ENCODE measurements at regions not wholly inside any gene's neighbourhood (a gene's known extent, or its start where the extent isn't known, plus 50 kb on each side); places are given as distances from the start of the nearest gene placed in this dataset.

- TF ChIP-seq ZBTB40 (IDR thresholded peaks at IDR 0.05; ENCODE audit: borderline replicate concordance) = no peak
- no peak for TF ChIP-seq BACH1 (IDR thresholded peaks at IDR 0.05; ENCODE audit: borderline replicate concordance)
- TF ChIP-seq RELA (IDR thresholded peaks at IDR 0.05; ENCODE audit: borderline replicate concordance, partially characterized antibody) = no peak
Observed at GRCh38 chr2:120787111-120787821, 51.6 kb downstream of the GLI2 start (continued).

- in situ Hi-C loops (cut with MboI) = no loop called here
- no peak for TF ChIP-seq ASH2L (IDR thresholded peaks at IDR 0.05; ENCODE audit: borderline replicate concordance, low read depth)
- TF ChIP-seq E2F8 (IDR thresholded peaks at IDR 0.05; ENCODE audit: low read depth, partially characterized antibody) = no peak
- no peak for TF ChIP-seq ETV6 (conservative IDR thresholded peaks at IDR 0.05 in 1 of 2, IDR thresholded peaks at IDR 0.05 in 1 of 2; ENCODE audit: borderline replicate concordance in 1 of 2, low read depth in 1 of 2)
- TF ChIP-seq EP300 (IDR thresholded peaks at IDR 0.05; ENCODE audit: borderline replicate concordance in 1 of 2, control insufficient read depth in 1 of 2, low read depth in 2 of 2, low read length in 2 of 2) = no peak
- no peak for TF ChIP-seq FOS (IDR thresholded peaks at IDR 0.05; ENCODE audit: borderline replicate concordance, extremely low read depth, insufficient read length)
- TF ChIP-seq CTCF (IDR thresholded peaks at IDR 0.05 in 2 of 3, conservative IDR thresholded peaks at IDR 0.05 in 1 of 3; ENCODE audit: control insufficient read depth in 2 of 3, extremely low read depth in 1 of 3, insufficient read depth in 1 of 3, low read depth in 3 of 3, low read length in 3 of 3) = no peak
- TF ChIP-seq RFX5 (IDR thresholded peaks at IDR 0.05; ENCODE audit: low read depth, low read length) = no peak
Observed at GRCh38 chr2:120787822-120788700, 52.4 kb downstream of the GLI2 start.

More at GRCh38 chr2:120787822-120788700, 52.4 kb downstream of the GLI2 start:
- ChIA-PET CTCF (no interaction called here), SMC1A (ENCODE audit: uncharacterized antibody, unreplicated experiment) (no interaction called here), RAD21 (ENCODE audit: unreplicated experiment) (no interaction called here), POLR2A (no interaction called here)
- Histone ChIP-seq H3K9me3 (replicated peaks; ENCODE audit: control insufficient read depth, insufficient read depth, low read length) (no peaks in the 10 kb centered on the region), H4K20me1 (ENCODE audit: control insufficient read depth, insufficient read depth) (no peaks in the 10 kb centered on the region), H3K27me3 (replicated peaks in 1 of 2; ENCODE audit: control insufficient read depth in 2 of 2, insufficient read depth in 2 of 2, low read length in 1 of 2) (peaks cover 2 to 4% of the 10 kb centered on the region in 2 experiments; a peak in 2 of 4 replicates), H3K36me3 (ENCODE audit: control insufficient read depth in 2 of 2, insufficient read depth in 2 of 2, low read length in 1 of 2) (no peaks in the 10 kb centered on the region), H3K4me1 (ENCODE audit: control insufficient read depth, insufficient read depth, low read length) (no peaks in the 10 kb centered on the region), H3K27ac (ENCODE audit: control insufficient read depth, insufficient read depth) (no peak overlapping the region), H3K4me3 (no peak overlapping the region), H2AFZ (ENCODE audit: control insufficient read depth, low read depth, low read length) (no peak overlapping the region), H3K4me2 (ENCODE audit: control insufficient read depth, insufficient read depth) (no peak overlapping the region), H3K79me2 (ENCODE audit: control insufficient read depth, insufficient read depth, low read length) (no peaks in the 10 kb centered on the region), H3K9ac (ENCODE audit: control insufficient read depth, insufficient read depth, low read length) (no peak overlapping the region)
- WGBS (ENCODE audit: insufficient coverage, insufficient replicate concordance, low lambda C conversion rate, missing lambda C conversion rate) = 5% methylated on average over 10 of the region's 10 CpGs
- intact Hi-C loops (cut with micrococcal nuclease; ENCODE audit: unreplicated experiment) = no loop called here
- DNase-seq (ENCODE audit: low read depth, low spot score) (no peak), ATAC-seq (no peak), FAIRE-seq (no peak)
- no TSS peak for BruUV-seq (replicated peaks)
